HG02763 (cell line): ENCODE measurements at regions not wholly inside any gene's neighbourhood (a gene's known extent, or its start where the extent isn't known, plus 50 kb on each side); places are given as distances from the start of the nearest gene placed in this dataset.
"Not testable (repeated sequence)": the region's sequence is repeated elsewhere in the genome, so short reads cannot be mapped to it uniquely, and the experiment has no call there.

Experiments
- ATAC-seq: cut with Tn5 transposase; IDR thresholded peaks from one replicate; pipeline ENCODE4 v1.9.1; 2021; ENCODE audit warnings: mild to moderate bottlenecking, moderate library complexity; ENCODE audit not compliant: unreplicated experiment

DNA sequence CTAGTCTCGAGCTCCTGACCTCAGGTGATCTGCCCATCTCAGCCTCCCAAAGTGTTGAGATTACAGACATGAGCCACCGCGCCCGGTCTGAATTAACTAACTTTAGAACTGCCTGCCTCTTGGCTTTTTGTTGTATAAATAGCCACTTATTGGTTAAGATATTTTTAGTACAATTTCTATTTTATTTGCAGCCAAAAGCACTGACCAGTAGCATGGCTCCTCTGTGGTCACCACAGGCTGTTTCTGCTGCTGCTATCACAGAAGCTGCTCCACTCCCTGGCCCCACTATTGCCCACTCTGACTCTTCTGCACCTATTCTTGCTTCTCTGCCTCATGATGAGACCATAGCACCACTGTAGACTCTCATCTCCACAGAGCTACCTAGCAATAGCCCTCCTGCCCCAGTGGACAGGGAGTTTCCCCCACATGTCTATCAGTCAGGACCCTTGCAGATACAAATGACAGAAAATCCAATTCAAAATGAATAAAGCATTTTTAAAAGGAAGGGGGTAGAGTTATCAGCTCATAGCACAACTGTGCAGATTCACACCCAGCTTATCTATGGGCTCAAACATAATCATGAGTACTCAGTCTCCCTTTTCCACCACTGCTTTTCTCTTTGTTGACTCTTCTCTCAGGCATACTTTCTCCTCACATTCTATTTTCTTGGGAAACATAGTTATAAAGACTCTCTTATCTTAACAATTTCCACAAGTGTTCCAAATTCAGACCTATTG, 151.8 kb upstream of the EPB41L4A start:
- ATAC-seq = no peak

DNA sequence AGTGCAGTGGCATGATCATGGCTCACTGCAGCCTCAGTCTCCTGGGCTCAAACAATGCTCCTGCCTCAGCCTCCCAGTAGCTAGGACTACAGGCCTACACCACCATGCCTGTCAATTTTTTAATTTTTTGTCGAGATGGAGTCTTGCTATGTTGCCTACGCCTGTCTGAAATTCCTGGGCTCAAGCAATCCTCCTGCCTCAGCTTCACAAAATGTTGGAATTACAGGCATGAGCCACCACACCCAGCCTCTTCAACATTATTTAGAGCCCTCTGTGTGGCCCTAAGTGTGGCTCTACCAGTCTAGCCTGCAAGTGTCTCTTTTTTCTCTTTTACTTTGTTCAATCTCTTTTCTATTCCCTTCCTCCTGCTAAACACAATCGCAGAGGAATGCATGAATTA, 154.4 kb upstream of the EPB41L4A start:
- no peak for ATAC-seq

DNA sequence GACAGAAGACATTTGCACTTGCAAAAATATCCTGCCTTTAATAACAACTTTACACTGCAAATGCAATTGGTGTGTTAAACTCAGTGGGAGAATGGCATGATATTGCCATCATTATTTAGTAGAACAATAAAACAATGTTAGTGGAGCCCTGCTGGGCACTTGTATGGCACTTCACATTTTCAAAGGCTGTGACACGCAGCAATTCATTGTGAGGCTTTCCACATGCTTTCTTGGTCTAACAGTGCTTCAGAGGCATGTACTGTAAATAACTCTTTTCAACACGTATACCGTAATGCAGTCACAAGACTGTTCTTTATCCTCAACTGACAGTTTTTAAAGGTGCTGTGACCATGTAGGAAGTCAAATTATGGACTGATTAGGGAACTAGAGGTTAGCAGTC, 155.5 kb upstream of the EPB41L4A start:
- ATAC-seq = no peak

DNA sequence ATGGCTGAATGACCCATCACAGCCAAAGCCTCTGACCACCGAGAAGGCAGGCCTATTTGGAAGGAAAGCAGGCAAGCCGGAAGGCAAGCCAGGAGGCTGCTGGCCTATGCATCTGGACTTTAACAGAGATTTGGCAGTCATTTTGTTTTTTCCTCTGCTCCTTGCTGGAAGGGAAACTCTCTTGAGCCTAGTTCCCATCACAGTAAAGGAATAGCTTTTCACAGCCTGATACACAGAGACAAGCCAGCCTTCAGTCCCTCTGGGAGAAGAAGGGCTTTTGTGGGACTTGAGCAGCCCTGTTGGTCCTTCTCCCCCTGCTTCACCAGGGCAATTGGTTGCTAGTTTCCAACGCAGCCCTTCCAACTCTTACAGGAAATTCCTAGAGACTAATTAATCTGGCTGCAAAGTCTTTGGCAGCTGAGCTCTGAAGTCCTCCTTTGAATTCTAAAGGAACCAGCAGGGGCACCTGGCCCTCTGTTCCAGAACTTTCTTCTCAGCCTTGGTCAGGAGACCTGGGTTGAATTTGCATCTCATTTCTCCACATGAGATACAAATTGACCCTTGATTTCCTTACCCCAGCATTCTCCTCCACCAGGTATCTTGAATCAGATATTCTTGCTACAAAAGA, 157.3 kb upstream of the EPB41L4A start:
- ATAC-seq = no peak

DNA sequence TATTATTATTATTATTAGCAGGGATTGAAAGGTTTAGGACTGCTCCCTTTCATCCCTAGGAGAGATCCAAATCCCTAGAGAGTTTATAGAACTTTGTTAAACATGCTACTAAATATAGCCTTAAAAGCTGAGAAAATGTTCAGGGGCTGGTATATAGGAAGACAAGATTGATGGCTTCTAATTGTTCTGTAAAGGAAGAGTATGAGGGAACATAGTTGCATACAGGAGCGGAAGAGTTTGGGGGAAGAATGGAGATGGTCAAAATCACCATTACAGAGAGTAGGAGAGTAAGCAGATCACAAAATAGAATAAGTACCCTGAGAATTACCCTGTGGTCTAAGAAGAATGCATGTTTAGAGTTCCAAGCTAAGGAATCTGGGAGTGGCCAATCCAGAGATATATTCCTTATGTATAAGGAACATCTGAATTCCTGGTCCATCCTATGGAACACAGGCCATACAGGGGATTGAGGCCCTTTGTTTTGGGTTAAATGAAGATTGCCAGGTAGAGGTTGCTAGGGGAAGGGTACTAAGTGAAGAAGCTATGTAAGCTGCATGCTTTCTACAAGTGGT, 158.0 kb upstream of the APC start:
- no peak for ATAC-seq

DNA sequence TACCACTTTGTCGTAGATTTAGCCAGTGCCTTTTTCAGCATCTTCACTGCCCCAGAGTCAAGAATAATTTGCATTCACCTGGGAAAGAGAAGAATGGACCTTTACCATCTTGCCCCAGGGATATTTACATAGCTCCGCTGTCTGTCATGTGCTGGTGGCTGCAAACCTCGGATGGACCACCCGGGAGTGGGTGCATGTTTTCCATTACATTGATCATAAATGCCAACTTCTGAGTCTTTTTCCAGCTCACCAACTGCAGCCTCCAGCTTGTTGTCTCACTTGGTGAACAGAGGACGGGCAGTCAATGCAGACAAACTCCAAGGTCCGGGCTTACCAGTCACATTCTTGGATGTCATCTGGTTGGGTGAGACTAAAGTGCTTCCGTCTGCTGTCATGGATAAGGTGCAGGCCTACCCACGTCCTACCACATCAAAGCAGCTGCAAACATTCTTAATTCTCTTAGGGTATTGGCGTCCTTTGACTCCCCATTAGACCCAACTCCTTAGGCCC, 155.8 kb upstream of the APC start:
- no peak for ATAC-seq

DNA sequence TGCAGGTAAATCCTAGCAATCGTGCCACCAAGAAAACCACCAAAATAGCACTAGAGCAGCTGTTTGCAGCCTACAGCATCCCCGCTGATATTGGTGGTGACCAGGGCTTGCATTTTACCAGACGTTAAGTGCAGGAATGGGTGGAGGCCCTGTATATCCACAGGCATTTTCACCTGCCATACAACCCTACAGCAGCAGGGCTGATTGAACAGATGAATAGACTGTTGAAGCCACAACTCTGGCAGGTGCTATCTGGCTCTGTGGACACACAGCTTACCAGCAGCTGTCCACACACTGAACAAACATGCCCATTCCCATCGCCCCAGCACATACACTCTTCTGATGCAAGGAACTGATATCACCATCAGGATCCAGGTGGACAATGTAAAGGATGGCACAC, 154.5 kb upstream of the APC start:
- ATAC-seq = no peak

DNA sequence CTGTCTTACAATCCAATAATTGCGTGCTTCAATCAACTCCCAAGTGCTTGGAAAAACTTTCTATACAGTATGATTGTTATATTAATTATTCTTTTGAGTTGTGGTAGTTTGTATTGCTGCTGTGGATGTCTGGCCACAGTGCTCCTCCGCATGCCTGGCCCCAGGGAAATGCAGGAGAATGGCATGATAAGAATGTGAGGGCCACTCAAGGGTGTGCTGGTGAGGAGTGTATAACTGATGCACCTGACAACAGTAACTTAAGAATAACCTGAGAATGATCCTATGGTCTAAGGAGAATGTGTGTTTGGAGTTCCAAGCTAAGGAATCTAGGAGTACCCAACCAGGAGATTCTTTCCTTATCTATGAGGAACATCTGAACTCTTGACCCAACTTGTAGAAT, 152.9 kb upstream of the APC start:
- ATAC-seq = no peak

DNA sequence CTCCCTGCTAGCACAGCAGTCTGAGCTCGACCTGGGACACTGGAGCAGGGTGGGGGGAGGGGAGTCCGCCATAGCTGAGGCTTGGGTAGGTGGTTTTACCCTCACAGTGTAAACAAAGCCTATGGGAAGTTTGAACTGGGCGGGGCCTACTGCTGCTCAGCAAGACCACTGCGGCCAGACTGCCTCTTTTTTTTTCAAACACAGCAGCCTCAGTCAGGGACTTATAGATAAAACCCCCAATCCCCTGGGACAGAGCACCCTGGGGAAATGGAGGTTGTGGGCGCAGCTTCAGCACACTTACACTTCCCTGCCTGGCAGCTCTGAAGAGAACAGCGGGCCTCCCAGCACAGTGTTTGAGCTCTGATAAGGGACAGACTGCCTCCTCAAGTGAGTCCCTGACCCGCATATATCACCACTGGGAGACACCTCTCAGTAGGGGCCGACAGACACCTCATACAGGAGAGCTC, 151.1 kb upstream of the APC start:
- no peak for ATAC-seq

DNA sequence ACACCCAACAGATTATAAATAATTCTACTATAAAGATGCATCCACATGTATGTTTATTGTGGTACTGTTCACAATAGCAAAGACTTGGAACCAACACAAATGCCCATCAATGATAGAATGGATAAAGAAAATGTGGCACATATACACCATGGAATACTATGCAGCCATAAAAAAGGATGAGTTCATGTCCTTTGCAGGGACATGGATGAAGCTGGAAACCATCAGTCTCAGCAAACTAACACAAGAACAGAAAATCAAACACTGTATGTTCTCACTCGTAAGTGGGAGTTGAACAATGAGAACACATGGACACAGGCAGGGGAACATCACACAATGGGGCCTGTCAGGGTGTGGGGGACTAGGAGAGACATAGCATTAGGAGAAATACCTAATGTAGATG, 146.8 kb upstream of the APC start:
- ATAC-seq = not testable (repeated sequence)

DNA sequence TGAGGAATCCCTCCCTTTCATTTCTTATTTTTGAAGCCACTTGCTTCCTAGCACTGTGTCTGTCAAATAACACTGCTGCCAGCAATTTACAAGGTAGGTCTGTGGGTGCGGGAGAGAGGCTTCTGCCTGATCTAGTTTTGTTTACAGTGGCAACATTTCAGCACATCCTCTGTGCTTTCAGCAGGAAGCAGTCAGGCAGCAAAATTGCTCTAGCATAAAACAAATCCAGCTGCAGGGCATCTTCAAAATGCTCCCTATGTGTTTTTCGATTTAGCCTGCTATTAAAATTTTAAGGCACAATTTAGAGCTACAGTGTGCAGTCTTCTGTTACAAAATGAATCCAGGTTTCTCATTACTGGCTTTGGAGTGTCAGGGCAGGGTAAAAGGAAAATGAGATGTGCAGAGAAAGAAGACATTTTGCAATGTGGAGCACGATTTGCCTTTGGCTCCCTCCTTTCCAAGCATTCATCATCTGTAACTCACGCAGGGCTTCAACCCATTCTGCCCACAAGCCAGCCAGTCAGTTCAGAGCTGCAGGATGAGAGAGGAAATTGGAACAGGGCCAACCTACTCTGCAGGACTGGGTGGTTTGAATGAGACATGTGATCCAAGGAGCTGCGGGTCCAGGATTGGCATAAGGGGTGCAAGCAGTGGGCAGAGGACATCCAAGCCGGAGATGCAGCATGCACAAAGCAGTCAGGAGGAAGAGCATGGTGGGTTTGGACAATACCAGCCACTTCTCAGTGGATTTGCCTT, 143.4 kb upstream of the APC start:
- ATAC-seq = no peak

DNA sequence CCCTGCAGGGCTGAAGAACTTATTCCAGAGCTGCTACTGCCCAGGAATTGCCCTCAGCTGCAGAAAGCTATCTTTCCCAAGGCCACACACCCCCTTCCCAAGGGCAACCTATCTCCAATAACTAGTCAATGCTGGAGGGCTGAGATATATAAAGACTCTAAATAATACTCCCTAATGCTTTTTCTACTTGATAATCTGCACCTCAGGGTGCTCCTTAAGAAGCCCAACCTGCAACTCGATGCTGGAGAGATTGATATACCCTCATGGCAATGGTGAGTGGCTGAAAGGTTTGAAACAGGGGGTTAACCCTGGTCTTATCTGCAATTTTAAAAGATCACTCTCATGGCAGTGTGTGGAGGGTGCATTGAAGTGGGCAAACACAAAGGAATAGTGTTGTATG, 142.7 kb upstream of the APC start:
- no peak for ATAC-seq

DNA sequence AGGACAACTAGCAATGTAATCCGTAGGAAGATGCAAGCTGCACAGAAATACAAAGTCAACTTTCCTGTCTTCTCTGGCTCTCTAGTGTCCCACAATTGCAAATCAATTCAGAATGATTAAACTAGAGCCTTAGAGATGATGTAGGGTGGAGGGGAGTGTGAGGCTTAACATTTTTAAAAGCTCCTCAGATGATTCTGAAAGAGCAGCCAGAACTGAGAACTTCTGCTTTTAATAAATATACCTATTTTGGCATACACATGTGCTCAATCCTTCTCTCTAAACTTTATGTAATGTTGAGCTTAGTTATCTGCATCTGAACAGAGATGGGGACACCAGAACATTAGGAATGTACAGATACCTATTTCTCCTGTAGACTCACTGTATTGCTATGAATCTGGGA, 139.9 kb upstream of the APC start:
- no peak for ATAC-seq

DNA sequence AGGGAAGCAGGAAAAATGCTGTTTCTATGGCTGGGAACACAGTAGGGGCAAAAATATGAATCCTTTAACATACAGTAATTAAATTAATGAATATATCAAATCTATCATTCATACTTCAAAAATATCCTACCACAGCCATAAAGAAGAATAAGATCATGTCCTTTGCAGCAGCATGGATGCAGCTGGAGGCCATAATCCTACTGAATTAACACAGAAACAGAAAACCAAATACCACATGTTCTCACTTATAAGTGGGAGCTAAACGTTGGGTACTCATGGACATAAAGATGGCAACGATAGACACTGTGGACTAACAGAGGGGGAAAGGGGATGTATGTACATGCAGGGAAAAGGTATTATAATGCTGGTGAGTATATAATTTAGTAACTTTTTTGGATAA, 137.2 kb upstream of the APC start:
- not testable (repeated sequence) for ATAC-seq

DNA sequence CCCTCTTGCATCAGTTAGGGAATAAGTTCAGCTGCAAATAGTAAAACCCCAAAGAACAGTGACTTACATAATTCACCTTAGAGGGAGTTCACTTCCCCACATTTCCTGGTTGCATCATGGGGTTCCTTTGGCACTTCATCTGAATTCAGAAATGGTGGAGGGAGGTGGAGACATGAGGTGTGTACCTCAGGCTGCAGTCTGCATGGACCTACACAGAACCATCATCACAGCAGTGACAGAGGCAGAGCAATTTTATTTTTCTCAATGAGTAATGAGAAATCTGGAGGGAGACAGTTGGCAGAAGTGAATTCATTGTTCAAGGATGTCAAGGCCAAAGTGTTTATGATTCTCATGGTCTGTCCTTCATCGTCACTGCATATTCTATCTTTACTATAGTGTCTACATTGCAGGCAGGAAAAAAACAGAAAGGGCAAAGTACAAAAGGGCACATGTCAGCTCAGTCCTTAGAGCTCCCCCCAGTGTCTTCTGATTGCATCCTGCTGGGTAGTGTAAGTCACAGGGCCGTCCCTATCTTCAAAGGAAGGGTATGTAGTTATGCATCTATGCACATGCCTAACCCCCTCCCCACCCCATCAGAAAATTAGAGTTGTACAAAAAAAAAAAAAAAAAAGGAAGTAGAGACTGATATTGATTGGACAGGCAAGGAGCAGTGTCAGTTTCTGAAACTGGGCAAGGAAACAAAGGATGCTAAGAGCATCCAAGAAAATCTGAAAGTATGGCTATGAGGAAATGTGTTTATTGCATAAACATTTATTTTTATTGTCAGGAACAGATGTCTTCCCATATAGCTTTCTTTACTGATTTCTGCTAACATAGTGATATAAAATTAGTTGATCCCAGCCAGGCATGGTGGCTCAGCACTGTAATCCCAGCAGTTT, 132.7 kb upstream of the APC start:
- ATAC-seq = no peak

DNA sequence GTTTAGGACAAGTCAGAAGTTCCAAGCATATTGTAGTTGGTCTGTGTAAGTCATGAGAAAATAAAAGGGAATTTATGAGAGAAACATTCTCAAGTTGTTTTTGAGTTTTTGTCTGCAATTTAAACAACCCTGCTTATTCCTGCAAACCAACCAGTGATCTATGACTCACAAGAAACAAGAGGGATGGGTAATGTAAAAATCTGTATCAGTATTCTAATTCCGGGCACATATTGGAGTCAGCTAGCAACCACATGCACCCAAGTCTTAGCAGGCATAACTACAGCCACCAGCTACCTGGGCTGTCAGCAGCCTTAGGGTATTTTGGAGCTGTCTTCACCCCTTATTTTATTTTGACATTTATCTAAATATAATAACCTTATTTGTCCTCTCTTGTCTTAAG, 128.7 kb upstream of the APC start:
- ATAC-seq = no peak

DNA sequence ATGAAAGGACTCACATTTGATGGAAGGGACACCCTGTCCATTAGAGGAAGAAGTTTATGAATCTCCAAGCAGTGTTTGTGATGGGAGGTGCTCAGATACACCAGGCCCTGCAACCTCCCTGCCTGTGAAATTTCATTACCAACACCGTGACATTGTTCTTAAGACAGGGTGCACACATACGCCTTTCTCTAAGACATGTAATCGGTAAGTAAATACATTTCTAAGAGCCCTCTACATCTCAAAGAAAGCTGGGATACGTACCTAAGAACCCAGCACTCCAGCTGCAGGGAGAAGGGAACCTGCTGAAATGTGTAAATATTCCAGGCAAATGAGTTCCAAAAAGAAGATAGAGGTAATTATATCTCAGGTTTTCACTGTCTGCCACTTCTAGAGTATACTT, 125.0 kb upstream of the APC start:
- ATAC-seq = no peak

DNA sequence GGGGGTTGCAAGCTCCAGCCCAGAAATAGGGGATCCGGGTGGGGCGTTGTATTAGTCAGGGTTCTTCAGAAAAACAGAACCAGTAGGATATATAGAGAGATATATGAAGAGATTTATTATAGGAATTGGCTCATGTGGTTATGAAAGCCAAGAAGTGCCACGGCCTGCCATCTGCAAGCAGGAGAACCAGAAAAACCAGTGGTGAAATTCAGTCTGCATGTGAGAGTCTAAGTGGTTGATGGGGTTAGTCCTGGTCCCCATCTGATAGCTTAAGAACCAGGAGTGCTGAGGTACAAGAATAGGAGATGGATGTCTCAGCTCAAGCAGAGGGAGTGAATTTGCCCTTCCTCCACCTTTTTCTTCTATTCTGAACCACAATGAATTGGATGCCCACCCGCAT, 123.4 kb upstream of the APC start:
- no peak for ATAC-seq

DNA sequence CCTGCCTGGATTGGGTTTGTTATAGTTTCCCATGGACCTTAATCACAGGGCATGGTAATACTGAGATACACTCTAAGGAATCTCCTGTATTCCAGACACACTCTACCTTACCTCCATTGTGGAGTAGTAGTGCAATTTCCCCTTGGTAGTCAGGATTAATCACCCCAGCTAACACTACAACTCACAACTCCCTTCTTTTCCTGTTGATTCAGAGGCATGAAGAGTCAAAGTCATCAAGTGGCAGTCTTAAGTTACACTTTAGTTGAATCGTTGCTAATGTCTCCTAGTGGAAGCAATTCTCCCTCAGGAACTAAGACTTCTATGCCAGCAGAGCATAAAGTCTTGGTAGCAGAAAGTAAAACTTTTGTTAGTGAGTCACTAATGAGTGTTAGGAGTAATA, 122.7 kb upstream of the APC start:
- ATAC-seq = no peak

DNA sequence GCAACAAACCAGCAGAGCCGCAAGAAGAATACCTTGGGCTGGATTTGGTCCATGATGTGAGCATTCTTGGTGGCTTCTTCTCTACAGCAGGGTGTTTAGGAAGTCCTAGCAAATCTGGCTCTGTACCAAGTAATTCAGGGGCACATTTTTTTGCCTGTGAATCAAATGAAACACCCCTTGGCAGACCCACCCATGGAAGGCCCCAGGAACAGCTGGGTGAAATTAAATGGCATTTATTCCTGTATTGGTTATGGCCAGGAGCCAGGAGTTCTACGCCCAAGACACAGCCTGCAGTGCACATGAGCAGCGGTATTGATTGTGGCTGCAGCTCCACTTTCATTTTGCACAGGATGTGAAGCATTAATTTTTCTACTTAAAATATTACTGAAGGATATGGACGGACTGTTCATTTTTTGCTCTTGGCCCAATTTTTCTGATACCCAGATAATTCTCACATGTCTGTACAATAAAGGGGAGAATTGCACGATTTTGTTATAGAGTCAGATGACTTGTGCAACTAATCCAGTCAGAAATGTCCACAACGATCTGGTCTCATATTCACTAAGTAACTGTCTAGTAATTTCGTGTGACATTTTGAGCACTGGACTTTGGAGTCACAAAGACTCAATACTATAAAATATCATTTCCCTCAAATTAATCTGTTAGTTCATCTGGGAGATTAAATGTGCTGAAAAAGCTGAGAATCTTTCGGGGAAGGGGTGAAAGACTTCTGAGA, 120.7 kb upstream of the APC start:
- ATAC-seq = no peak
